NB4 (cell line): ENCODE measurements at regions not wholly inside any gene's neighbourhood (a gene's known extent, or its start where the extent isn't known, plus 50 kb on each side); places are given as distances from the start of the nearest gene placed in this dataset.

Experiments
- DNase-seq: peaks from one replicate; pipeline ENCODE4 v3.0.0; 2010; ENCODE audit warnings: low read depth
- H3K4me3 ChIP-seq: one replicate; pipeline ENCODE4 v1.5.1; 2011; ENCODE audit warnings: mild to moderate bottlenecking, low read depth, low read length, moderate library complexity
- MYC ChIP-seq: IDR thresholded peaks from 2 replicates; pipeline ENCODE4 v1.6.1; 2011; ENCODE audit warnings: low read depth, low read length
- POLR2A ChIP-seq: IDR thresholded peaks from 2 replicates; pipeline ENCODE4 v1.6.1; 2011; ENCODE audit warnings: mild to moderate bottlenecking; ENCODE audit not compliant: insufficient read length; ENCODE audit errors: extremely low read depth
- TF ChIP-seq, protein P1 (sequence below): IDR thresholded peaks from one replicate; pipeline ENCODE4 v1.5.1; 2012; ENCODE audit warnings: low read depth, low read length
- TF ChIP-seq, protein P2 (sequence below): IDR thresholded peaks from 2 replicates; pipeline ENCODE4 v1.6.1; 2011; ENCODE audit warnings: low read depth, low read length

DNA sequence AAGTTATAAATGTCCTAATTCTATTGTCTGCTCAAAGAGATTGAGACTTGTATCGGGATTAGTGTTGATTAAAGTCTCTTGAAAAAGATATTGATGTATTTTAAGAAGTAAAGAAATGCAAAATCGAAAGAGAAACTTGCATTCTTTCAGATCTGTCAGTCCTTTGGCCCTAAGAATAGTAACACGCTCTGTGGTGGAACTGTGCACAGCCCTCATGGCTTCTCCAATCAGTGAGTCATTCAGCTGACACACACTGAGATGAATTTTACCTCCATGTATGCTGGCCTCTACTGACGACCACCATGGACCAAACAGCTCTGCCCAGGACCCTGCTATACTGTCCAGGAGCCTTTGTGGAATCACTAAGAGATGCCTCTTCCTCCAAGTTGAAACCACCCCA is 232.4 kb downstream of the ESM1 start:
- TF ChIP-seq, protein P1, sequence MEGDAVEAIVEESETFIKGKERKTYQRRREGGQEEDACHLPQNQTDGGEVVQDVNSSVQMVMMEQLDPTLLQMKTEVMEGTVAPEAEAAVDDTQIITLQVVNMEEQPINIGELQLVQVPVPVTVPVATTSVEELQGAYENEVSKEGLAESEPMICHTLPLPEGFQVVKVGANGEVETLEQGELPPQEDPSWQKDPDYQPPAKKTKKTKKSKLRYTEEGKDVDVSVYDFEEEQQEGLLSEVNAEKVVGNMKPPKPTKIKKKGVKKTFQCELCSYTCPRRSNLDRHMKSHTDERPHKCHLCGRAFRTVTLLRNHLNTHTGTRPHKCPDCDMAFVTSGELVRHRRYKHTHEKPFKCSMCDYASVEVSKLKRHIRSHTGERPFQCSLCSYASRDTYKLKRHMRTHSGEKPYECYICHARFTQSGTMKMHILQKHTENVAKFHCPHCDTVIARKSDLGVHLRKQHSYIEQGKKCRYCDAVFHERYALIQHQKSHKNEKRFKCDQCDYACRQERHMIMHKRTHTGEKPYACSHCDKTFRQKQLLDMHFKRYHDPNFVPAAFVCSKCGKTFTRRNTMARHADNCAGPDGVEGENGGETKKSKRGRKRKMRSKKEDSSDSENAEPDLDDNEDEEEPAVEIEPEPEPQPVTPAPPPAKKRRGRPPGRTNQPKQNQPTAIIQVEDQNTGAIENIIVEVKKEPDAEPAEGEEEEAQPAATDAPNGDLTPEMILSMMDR: no peak
- TF ChIP-seq MYC: no peak; the same call in 1 of the 2 replicates
- no peak for TF ChIP-seq POLR2A
- TF ChIP-seq, protein P2, sequence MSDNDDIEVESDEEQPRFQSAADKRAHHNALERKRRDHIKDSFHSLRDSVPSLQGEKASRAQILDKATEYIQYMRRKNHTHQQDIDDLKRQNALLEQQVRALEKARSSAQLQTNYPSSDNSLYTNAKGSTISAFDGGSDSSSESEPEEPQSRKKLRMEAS: no peak
- H3K4me3 ChIP-seq: no peak overlapping the region
- peak; percentile 74 for DNase-seq

DNA sequence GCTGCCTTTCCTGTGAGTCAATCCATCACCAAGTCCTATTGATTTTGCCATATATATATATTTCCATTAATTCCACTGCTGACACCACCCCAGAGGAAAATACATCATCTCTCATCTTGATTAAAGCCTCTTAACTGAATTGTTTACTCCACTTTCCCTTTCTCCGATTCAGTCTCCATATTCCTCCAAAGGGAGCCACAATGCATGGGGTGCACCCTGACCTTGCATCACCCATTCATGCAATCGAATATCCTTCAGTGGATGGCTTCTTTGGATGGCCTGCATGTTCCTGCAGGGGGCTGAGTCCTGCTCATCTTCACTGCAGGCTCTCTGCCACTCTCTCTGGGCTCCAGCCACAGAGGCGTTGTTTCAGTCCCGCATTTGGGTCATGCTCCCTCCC is 231.0 kb downstream of the SNX18 start:
- no peak overlapping the region for H3K4me3 ChIP-seq
- DNase-seq: no peak
- TF ChIP-seq POLR2A: no peak
- TF ChIP-seq, protein P2: no peak
- TF ChIP-seq, protein P1: no peak

DNA sequence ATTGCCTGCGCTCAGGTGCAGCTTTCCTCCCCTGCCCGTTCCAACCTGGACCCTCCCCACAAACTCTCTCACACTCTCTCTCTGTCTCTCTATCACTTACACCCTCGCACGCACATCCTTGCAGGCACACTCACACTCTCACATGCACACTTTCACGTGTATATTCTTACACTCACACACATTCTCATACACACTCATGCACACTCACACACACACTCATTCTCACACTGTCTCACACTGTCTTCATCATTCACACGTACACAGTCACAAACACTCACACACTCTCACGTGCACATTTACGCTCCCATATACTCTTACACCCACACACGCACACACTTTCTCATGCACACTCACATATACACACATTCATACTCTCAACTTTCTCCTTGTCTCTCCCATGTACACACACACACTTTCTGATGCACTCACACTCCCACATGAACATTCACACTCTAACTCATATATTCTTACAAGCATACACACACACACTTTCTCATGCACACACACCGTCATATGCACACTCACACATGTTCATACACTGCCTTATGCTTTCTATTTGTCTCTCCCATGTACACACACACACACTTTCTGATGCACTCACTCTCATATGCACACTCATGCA is 229.3 kb downstream of the SNX18 start:
- H3K4me3 ChIP-seq: no peak overlapping the region
- no peak for DNase-seq
- TF ChIP-seq MYC (no peak), POLR2A (no peak)
- TF ChIP-seq, protein P2: no peak
- TF ChIP-seq, protein P1: no peak

DNA sequence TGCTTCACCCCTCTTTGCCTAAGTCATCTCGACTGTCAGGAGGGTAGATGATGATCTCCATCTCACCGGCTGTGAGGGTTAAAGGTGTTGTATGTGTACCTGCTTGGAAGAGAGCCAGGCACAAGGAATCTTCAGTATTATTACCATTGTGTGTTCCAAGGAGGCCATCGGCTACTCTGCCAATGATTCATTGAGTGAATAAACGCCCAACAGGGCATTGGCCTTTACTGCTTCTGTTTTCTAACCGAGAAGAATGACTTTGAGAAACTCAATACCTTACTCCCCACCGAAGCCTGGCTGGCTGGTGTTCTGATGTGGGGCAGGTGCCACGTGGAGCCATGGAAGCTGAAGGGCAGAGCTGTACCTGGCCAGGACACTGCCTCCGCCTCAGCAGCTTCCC is 228.8 kb downstream of the SNX18 start:
- TF ChIP-seq POLR2A: no peak
- TF ChIP-seq MYC: no peak
- TF ChIP-seq, protein P1: no peak
- TF ChIP-seq, protein P2: no peak
- no peak overlapping the region for H3K4me3 ChIP-seq
- DNase-seq: no peak

DNA sequence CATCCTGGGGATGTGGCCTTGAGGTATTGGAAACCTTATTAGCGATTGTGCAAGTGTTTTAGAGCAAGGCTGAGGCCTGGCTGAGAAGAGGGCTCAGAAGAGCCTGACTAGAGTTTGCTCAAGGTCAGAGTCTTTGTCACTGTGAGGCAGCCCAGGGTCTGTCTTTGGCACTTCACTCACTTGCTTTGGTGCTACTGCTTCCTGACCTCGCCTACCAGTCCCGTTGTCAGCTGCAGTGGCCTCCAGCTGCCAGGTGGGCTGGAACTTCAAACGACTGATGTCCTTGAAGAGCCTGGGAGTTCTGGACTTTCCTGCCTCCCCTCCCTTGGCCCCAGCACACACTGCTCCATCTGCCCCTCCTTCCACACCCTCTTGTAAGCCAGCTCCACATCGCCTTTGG is 228.0 kb downstream of the SNX18 start:
- no peak overlapping the region for H3K4me3 ChIP-seq
- peak; percentile 6 for DNase-seq
- TF ChIP-seq, protein P2: no peak
- TF ChIP-seq MYC (no peak), POLR2A (no peak)
- TF ChIP-seq, protein P1: no peak

DNA sequence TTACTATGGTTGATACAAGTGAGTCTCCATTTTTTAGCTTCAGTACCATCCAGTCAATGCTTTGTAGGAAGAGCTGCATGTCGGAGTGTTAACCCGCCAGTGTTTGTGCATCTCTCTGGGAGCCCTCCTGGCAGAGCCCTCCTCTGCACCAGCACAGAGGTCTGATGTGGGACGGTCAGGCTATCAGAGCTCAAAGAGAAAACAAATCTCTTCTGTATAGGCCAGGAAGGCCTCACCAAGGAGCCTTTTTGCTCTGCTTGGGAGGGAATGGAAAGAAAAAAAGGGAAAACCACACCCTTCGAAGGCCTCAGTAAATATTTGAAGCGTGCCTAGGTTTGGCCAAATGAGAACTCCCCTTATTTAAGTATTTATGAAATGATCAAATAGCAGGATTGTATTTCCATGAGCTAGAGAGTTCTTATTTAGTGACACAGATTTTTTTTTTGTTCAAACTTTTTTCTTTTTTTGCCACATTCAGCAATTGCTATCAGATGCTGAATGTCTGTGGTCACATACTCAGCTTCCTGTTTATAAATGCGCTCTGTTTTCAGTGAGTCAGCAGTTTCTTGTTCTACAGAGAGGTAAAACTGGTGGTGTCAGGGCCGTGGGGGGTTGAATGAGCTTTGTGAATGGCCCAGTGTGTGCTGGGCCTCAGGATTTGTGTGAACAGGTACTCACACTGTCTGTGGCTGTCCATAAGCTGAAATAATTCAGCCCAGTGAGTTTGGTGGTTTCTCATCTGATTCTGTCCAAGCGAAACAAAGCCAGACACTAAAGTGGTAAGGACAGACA is 226.6 kb downstream of the SNX18 start:
- TF ChIP-seq, protein P2: no peak
- TF ChIP-seq MYC: no peak
- no peak for TF ChIP-seq POLR2A
- DNase-seq: peak; percentile 80

More for the DNA sequence above, 226.6 kb downstream of the SNX18 start:
- H3K4me3 ChIP-seq: no peak overlapping the region
